Activated naive CD4-positive, alpha-beta T cell treated with anti-CD3 and anti-CD28 coated beads, Interleukin-2, amount 50 U/mL, for 72 hours (primary cell): ENCODE measurements at regions not wholly inside any gene's neighbourhood (a gene's known extent, or its start where the extent isn't known, plus 50 kb on each side); places are given as distances from the start of the nearest gene placed in this dataset.
A peak's percentile ranks its signal among the peaks of the same experiment; 100 is the strongest.
"Not testable (repeated sequence)": the region's sequence is repeated elsewhere in the genome, so short reads cannot be mapped to it uniquely, and the experiment has no call there.

ENCODE experiments used
- ATAC-seq, 2 donors: fragments of 150-1000 bp; cut with Tn5 transposase; 2 replicates each; pipeline ENCODE4 v1.10.0; 2021; ENCODE audit warnings: mild to moderate bottlenecking in 2 of 2, moderate library complexity in 2 of 2
- DNase-seq, 2 donors: peaks; one replicate each; pipeline ENCODE4 v3.0.0; 2021 to 2022; ENCODE audit warnings: low spot score in 2 of 2
- H3K27ac Mint-ChIP-seq, 2 donors: one replicate each; pipeline ENCODE4 v1.8.0; 2022; ENCODE audit warnings: mild to moderate bottlenecking in 2 of 2, mixed read lengths in 2 of 2
- H3K36me3 Mint-ChIP-seq, 2 donors: one replicate each; pipeline ENCODE4 v1.8.0; 2022; ENCODE audit warnings: mixed read lengths in 2 of 2
- H3K9me3 Mint-ChIP-seq, 2 donors: one replicate each; pipeline ENCODE4 v1.8.0; 2022; ENCODE audit warnings: mixed read lengths in 2 of 2

DNA sequence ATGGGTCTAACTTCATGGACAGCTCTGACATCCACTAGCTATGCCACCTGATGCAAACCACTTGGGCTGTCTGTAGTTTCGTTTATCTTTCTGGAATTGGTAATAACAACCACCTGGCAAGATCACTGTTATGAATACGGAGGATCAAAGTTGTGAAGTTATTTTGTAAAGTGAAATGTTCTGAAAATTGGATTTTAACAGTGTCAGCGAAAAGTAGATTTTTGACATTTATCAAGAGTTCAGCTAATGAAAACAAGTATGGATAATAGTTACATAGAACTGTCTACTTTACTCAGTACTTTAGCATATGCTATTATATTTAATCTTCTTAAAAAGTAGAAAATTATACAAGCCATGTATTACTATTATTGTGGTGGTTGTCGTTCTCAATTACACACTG lies 813.8 kb downstream of the RNF144A start:
- ATAC-seq (peak in 1 of 2 donors; percentile 45), DNase-seq (no peak)
- H3K9me3 Mint-ChIP-seq = peaks cover 0 to 4% of the 10 kb centered on the region in 2 donors
- H3K36me3 Mint-ChIP-seq = peaks cover 0 to 11% of the 10 kb centered on the region in 2 donors
- H3K27ac Mint-ChIP-seq = peak overlapping the region in 1 of 2 donors; percentile 6

DNA sequence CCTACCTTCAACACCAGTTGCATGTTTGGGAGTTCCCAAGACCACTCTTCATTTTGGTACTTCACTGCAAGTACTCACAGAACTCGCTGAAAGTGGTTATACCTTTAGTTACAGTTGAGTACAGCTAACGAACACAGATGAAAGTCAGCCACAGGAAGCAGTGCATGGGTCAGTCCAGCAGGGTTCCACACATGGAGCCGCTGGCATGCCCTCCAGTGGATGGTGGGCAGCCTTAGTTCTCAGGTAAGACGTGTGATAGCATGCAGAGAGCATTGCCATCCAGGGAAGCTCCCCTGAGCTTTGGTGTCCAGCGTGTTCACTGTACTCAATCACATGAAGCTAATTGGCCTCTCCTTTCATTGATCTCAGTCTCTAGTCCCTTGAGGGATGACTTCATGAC lies 815.3 kb downstream of the RNF144A start:
- no peak for DNase-seq
- Mint-ChIP-seq H3K9me3 (peaks cover 0 to 4% of the 10 kb centered on the region in 2 donors), H3K36me3 (peaks cover 0 to 4% of the 10 kb centered on the region in 2 donors), H3K27ac (no peak overlapping the region)
- ATAC-seq = no peak

DNA sequence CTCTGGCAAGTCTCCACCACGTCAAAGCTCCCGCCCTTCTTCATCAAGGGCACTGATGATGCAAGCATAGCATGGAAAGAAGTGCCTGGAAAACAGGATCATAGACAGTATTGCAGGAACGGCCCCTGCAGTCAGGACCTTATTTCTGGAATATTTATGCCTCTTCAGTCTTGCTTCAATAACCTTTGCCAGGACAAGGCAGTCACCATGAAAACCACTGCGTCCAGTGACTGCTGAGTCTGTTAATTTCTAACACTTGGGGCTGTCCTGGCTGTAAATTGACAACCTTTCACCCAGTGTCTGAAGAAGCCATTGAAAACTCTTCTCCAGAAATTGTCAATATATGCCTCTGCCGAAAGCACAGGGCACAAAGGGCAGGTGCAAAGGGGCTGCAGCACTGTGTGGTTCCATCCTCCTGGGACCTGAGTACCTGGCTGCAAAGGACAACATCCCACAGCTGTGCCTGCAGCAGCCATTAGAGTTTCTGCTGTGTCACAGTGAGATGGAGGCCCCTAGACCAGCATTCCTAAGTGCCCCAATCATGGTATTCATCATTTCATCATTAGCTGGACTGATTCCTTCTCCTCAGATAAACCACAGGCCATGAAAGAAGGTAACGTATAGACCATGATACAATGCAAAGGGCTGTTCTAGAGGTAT lies 819.6 kb downstream of the RNF144A start:
- H3K36me3 Mint-ChIP-seq = peaks cover 0 to 4% of the 10 kb centered on the region in 2 donors
- peaks cover 0 to 4% of the 10 kb centered on the region in 2 donors for H3K9me3 Mint-ChIP-seq
- no peak overlapping the region for H3K27ac Mint-ChIP-seq
- no peak for ATAC-seq
- no peak for DNase-seq

DNA sequence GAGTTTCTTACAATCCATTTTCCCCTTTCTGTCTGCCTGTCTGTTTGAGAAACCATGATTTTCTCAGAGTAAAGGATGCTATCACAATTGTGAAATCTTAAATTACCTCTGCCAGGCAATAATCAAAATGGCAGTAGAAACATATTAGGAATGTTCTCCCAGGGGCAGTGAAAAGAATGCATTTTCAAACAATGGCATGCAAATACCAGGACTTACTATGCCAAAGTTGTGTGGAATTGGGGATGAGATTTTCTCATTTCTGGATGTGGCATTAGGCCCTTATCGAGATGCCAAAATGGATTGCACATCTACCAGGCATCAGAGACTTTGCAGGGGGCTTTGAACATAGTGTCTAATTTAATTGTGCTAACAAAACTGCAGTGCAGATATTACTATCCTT lies 821.4 kb downstream of the RNF144A start:
- H3K9me3 Mint-ChIP-seq = peaks cover 5 to 13% of the 10 kb centered on the region in 2 donors
- DNase-seq (no peak), ATAC-seq (no peak)
- no peak overlapping the region for H3K27ac Mint-ChIP-seq
- peaks cover 0 to 5% of the 10 kb centered on the region in 2 donors for H3K36me3 Mint-ChIP-seq

DNA sequence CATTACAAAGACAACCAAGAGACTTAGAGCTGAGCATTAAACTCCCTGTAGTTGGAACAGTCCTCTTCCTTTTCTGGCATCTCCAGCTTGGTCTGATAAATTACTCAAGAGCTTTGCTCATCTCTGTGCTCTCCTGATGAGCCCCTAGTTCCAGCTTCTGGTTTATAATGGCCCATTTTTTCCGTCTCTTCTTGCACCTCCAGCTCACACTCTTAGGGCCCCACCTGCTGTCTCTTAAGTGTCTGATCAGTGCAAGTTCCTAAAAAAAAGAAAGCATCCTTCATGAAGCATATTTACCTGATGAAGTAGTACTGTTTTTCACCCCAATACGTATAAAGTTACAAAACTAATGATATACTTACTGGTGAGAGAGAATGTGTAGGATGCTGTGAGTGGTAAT lies 822.9 kb downstream of the RNF144A start:
- DNase-seq = no peak
- H3K27ac Mint-ChIP-seq = no peak overlapping the region
- ATAC-seq = no peak
- H3K36me3 Mint-ChIP-seq = peaks cover 5 to 9% of the 10 kb centered on the region in 2 donors
- peaks cover 8 to 17% of the 10 kb centered on the region in 2 donors for H3K9me3 Mint-ChIP-seq

DNA sequence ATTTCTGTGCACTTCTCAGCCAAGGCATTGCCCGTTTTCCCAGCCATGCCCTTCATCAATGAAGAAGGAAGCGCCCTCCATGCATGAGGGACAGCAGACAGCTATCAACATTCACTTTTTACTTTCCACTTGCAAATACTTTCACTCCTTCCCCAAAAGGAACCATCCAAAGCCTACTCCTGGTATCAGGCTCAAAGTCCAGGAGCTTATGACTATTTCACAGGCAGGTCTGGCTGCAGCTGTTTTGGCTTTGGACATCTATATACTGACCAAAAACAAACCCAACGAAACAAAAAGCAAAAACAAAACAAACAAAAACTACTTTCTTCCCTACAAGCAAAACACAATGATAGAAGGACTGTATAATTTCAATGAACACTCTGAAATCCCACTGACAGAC lies 825.1 kb downstream of the RNF144A start:
- peaks cover 9 to 13% of the 10 kb centered on the region in 2 donors for H3K36me3 Mint-ChIP-seq
- H3K9me3 Mint-ChIP-seq = peaks cover 14 to 16% of the 10 kb centered on the region in 2 donors
- H3K27ac Mint-ChIP-seq = no peak overlapping the region
- no peak for ATAC-seq
- DNase-seq = no peak

DNA sequence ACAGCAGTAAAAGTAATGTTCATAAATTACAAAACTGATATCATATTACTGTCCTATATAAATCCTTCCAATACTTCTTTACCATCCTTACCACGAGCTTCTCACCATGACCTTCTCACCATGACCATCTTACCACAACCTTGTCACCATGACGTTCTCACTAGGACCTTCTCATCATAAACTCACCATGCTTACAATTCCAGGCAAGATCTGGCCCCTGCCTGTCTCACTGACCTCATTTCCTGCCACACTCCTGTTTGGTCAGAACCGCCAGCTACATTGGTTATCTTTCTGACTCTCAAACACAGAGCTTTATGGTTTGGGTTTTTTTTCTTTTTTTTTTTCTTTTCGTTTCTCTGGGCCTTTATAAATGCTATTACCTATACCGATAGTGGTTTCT lies 827.6 kb downstream of the RNF144A start:
- ATAC-seq (peak; percentile 78 to 93), DNase-seq (no peak)
- H3K36me3 Mint-ChIP-seq = peaks cover 9 to 13% of the 10 kb centered on the region in 2 donors
- H3K27ac Mint-ChIP-seq = peak overlapping the region in 1 of 2 donors; percentile 2
- H3K9me3 Mint-ChIP-seq = peaks cover 14 to 16% of the 10 kb centered on the region in 2 donors

DNA sequence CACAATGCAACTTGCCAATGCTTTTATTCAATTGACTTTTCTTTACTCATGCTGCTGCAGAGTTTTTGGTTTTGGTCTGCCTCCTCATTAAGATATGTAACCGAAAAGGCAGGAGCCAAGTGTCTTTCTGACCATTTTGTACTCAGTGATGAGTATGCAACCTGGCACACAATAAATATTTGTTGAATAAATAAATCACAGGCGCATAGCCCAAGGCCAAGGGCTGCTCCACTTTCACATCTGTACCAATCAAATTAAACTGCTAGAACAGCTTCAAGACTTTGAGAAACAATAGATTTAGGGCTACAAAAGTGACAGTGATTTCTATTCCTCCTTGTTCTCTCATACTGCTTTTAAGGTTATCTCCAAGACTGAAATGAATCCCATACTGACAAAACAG lies 828.2 kb downstream of the RNF144A start:
- ATAC-seq = no peak
- Mint-ChIP-seq H3K27ac (no peak overlapping the region), H3K36me3 (peaks cover 9 to 13% of the 10 kb centered on the region in 2 donors), H3K9me3 (peaks cover 14 to 16% of the 10 kb centered on the region in 2 donors)
- no peak for DNase-seq

DNA sequence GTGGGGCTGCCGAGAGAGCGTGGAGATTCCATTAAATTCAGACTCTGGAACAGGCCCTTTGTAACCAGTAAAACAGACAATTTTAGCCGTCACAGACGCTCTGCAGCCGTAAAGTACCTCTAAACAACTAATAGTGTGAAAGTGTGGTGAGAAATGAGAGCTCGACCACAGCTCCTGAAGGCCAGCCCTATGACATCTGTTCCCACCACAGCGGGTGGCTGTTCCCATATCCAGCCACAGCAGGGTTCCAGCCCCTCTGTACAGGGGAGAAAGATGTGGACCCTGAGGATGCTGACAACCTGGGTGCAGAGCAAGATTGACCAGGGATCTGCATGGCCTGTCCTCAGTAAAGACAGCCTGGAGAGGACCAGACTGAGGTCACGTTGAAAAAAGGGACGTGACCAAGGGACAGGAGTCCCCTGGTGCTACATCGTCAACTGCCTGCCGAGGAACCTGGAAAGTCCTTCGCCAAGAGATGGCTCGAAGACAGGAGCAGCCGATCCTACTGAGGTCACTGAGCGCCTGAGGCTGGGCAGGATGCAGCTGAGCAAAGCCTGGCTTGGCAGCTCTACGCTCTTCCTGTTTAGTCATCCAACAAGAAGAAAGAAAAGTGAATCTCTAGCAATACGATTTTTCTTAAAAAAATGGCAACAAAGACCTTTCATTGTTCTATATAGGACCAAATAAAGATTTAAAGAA lies 831.7 kb downstream of the RNF144A start:
- ATAC-seq (peak; percentile 47 to 53), DNase-seq (no peak)
- Mint-ChIP-seq H3K36me3 (peaks cover 8 to 29% of the 10 kb centered on the region in 2 donors), H3K9me3 (peaks cover 8 to 20% of the 10 kb centered on the region in 2 donors), H3K27ac (no peak overlapping the region)

DNA sequence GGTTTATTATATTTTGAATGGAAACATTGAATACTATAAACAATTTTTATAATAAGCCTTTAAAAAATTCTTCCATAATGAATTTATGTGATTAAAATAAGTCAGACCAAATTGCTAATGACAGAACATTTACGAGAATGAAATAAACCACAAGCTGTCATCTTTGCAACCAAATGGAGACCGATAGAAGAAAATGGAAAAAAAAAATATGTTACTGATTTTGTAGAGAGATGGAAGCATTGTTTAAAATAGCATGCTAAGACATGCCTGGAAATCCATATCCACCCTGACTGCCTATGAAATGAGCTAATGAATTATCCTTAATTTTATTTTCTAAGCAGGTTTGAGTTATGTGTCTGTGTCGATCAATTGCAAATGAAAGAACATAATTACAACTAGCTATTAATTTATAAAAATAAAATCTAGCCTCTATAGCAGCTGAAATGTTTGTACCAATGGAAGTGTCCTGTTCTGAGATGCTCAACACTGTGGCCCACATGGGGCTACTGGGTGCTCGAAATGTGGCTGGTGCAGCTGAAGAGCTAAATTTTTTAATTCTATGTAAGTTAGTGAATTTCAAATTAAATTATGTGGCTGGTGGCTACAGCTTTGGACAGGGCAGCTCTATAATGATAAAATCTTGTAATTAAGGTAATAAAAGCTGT lies 832.8 kb downstream of the RNF144A start:
- ATAC-seq (no peak), DNase-seq (no peak)
- no peak overlapping the region for H3K27ac Mint-ChIP-seq
- peaks cover 16 to 24% of the 10 kb centered on the region in 2 donors for H3K9me3 Mint-ChIP-seq
- peaks cover 17 to 39% of the 10 kb centered on the region in 2 donors for H3K36me3 Mint-ChIP-seq

DNA sequence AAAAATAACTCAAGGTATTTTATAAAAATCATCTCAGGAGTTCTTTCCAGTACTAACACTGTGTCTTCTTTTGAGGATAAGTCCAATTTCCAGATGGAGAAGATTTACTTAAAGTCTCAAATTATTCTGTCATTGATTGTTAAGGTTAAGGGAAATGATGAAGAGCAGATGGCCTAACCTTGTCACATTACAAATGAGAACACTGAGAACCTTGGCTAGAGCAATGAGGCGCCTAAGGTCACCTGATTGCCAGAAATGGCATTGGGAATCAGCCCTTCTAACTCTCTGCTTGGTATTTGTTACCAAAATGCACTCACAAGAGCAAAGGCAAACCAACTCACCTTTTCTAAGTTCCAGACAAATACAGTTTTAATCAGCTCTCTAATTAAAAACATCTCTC lies 835.1 kb downstream of the RNF144A start:
- Mint-ChIP-seq H3K36me3 (peaks cover 28 to 49% of the 10 kb centered on the region in 2 donors), H3K27ac (no peak overlapping the region), H3K9me3 (peaks cover 14 to 43% of the 10 kb centered on the region in 2 donors)
- DNase-seq (no peak), ATAC-seq (no peak)

DNA sequence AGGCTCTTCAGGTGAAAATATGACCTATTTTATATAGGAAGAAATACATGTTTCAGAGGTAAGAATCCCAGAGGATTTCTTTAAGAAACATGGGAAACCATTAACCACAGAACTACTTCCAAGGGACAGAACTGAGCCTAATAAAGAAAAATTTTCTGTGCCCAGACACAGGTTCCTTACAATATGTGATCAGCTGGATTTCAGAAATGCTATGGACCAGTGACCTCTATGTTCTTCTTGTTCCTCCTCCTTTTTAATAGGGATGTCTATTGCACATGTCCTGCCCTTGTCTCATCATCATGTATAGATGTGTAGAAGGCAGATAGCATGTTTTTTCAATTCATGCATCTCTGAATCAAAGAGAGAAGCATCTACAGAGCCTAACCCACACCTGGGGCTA lies 836.6 kb downstream of the RNF144A start:
- Mint-ChIP-seq H3K9me3 (peaks cover 14 to 46% of the 10 kb centered on the region in 2 donors), H3K27ac (no peak overlapping the region), H3K36me3 (peaks cover 28 to 49% of the 10 kb centered on the region in 2 donors)
- ATAC-seq (no peak), DNase-seq (no peak)

DNA sequence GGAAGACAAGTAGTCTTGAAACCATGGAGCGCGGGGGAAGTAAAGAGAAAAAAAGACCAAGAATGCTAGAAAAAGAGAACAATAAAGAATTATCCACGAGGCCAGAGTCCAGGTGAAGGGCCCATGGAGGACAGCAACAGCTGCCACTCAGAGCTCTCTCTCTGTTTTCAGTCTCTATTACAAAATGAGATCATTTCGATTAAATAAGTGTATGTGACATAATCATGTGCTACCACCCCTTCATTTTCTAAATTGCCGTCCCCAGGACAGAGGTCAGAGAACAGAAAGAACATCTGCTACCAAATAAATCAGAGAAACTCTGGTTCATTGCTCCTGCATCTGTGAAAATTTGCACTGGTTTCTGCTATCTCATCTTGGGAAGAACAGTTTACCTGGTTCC lies 838.7 kb downstream of the RNF144A start:
- DNase-seq (no peak), ATAC-seq (no peak)
- Mint-ChIP-seq H3K36me3 (peaks cover 28 to 49% of the 10 kb centered on the region in 2 donors), H3K27ac (no peak overlapping the region), H3K9me3 (peaks cover 14 to 46% of the 10 kb centered on the region in 2 donors)

DNA sequence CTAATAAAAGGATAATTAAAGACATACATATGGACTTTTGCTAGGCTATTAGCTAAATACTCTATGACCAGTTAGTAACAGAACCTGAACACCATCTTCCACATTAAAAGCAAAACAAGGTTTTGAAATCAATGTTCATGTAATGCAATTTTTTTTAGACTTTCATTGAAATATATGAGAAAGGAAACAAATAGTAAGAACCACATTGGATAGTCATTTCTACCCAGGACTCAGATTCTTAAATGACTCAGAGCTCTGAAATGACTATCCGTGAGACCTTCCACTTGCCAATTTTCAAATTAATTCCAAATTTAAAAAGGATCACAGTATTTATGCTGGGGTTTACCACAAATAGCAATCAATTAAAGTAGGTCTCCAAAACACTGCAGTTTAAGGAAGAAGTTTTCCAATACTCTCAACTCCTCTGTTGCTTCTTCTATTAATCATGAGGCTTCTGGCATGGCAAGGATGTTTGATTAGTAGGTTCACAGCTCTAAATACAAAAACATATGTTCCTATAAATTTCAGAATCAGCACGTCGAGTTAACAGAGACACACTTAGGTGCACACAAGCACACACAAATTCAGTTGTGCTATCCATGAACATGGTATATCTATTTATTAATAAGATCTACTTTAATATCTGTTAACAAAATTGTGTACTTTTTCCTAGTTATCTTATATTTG lies 841.0 kb downstream of the RNF144A start:
- ATAC-seq (peak; percentile 92 to 97), DNase-seq (no peak)
- Mint-ChIP-seq H3K36me3 (peaks cover 36 to 47% of the 10 kb centered on the region in 2 donors), H3K27ac (peak overlapping the region; percentile 3 to 54), H3K9me3 (peaks cover 22 to 46% of the 10 kb centered on the region in 2 donors)

DNA sequence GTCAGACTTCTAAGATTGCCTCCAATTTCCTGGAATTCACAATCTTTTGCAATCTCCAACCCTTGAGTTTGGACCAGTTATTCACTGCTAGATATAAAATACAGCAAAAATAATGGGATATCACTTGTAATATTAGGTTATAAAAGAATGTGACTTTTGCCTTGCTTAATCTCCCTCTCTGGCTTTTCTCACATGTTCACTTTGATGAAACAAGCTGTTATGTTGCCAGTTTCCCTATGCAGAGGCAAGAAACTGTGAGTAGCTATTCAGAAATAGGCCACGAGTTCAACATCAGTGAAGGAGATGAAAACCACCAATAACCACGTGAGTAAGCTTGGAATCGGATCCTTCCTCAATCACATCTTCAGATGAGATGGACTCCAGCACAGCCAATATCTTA lies 842.7 kb downstream of the RNF144A start:
- peak in 1 of 2 donors; percentile 16 for ATAC-seq
- Mint-ChIP-seq H3K27ac (no peak overlapping the region), H3K9me3 (peaks cover 19 to 38% of the 10 kb centered on the region in 2 donors), H3K36me3 (peaks cover 36 to 45% of the 10 kb centered on the region in 2 donors)
- no peak for DNase-seq

DNA sequence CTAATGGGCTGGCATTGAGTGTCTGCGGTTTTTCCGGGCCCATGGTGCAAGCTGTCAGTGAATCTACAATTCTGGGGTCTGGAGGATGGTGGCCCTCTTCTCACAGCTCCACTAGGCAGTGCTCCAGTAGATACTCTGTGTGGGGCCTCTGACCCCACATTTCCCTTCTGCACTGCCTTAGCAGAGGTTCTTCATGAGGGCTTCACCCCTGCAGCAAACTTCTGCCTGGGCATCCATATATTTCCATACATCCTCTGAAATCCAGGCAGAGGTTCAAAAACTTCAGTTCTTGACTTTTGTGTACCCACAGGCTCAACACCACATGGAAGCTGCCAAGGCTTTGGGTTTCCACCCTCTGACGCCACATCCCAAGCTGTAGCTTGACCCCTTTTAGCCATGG lies 846.2 kb downstream of the RNF144A start:
- not testable (repeated sequence) for DNase-seq, ATAC-seq, H3K27ac Mint-ChIP-seq
- Mint-ChIP-seq H3K36me3 (peaks cover 23 to 25% of the 10 kb centered on the region in 2 donors), H3K9me3 (peaks cover 14 to 15% of the 10 kb centered on the region in 2 donors)
